SK-N-SH treated with all-trans-retinoic acid at 6 μM for 48 hours (cell line): ENCODE measurements at regions not wholly inside any gene's neighbourhood (a gene's known extent, or its start where the extent isn't known, plus 50 kb on each side); places are given as distances from the start of the nearest gene placed in this dataset.

ENCODE experiments used
- ARNTL ChIP-seq: fragments of 450-650 bp; formaldehyde crosslinking; IDR thresholded peaks from 2 replicates; pipeline ENCODE4 v1.5.0; 2020; ENCODE audit warnings: low read depth, mild to moderate bottlenecking, moderate library complexity, borderline replicate concordance
- CREB5 ChIP-seq: fragments of 250-450 bp; sonication (Bioruptor Pico); IDR thresholded peaks from 2 replicates; pipeline ENCODE4 v1.5.1; 2020; ENCODE audit warnings: low read depth, mild to moderate bottlenecking, moderate library complexity
- CSRNP3 ChIP-seq: fragments of 250-450 bp; sonication (Bioruptor Pico); IDR thresholded peaks from 2 replicates; pipeline ENCODE4 v1.5.1; 2021; ENCODE audit warnings: mild to moderate bottlenecking, moderate library complexity
- ESRRG ChIP-seq: fragments of 250-450 bp; sonication (Bioruptor Pico); IDR thresholded peaks from 2 replicates; pipeline ENCODE4 v1.6.1; 2021; ENCODE audit warnings: mild to moderate bottlenecking
- ISL1 ChIP-seq: fragments of 250-450 bp; sonication (Bioruptor Pico); IDR thresholded peaks from 2 replicates; pipeline ENCODE4 v2.1.2; 2022; ENCODE audit warnings: mild to moderate bottlenecking, moderate library complexity
- OSR1 ChIP-seq: fragments of 250-450 bp; sonication (Bioruptor Pico); IDR thresholded peaks from 2 replicates; pipeline ENCODE4 v1.8.0; 2022; ENCODE audit warnings: moderate library complexity, mild to moderate bottlenecking, inconsistent platforms
- PATZ1 ChIP-seq: fragments of 250-450 bp; sonication (Bioruptor Pico); IDR thresholded peaks from 2 replicates; pipeline ENCODE4 v1.8.0; 2020; ENCODE audit warnings: mild to moderate bottlenecking, moderate library complexity, borderline replicate concordance
- SNAI2 ChIP-seq: fragments of 250-450 bp; sonication (Bioruptor Pico); IDR thresholded peaks from 2 replicates; pipeline ENCODE4 v1.5.0; 2020; ENCODE audit warnings: mild to moderate bottlenecking, moderate library complexity
- TCF4 ChIP-seq: fragments of 250-450 bp; sonication (Bioruptor Pico); IDR thresholded peaks from 2 replicates; pipeline ENCODE4 v1.8.0; 2021; ENCODE audit warnings: mild to moderate bottlenecking, moderate library complexity, borderline replicate concordance
- TOX ChIP-seq: fragments of 250-450 bp; sonication (Bioruptor Pico); IDR thresholded peaks from 2 replicates; pipeline ENCODE4 v1.8.0; 2021; ENCODE audit warnings: mild to moderate bottlenecking, moderate library complexity, borderline replicate concordance
- ZC3H10 ChIP-seq: fragments of 250-450 bp; sonication (Bioruptor Pico); IDR thresholded peaks from 2 replicates; pipeline ENCODE4 v1.5.1; 2021; ENCODE audit warnings: mild to moderate bottlenecking, moderate library complexity
- ZFP3 ChIP-seq: fragments of 250-450 bp; sonication (Bioruptor Pico); IDR thresholded peaks from 2 replicates; pipeline ENCODE4 v1.5.0; 2020; ENCODE audit warnings: mild to moderate bottlenecking, moderate library complexity
- ZFP30 ChIP-seq: fragments of 450-650 bp; formaldehyde crosslinking; IDR thresholded peaks from 2 replicates; pipeline ENCODE4 v1.5.0; 2022; ENCODE audit warnings: mild to moderate bottlenecking, moderate library complexity
- ZNF8 ChIP-seq: fragments of 450-650 bp; formaldehyde crosslinking; IDR thresholded peaks from 2 replicates; pipeline ENCODE4 v1.5.0; 2020; ENCODE audit warnings: mild to moderate bottlenecking, moderate library complexity

GRCh38 chr2:107024269-107024668 lies 138.3 kb upstream of the ST6GAL2 start:
- no peak for TF ChIP-seq ZFP3 (CRISPR knock-in tag)
- TF ChIP-seq ZC3H10 (CRISPR knock-in tag) = no peak
- TF ChIP-seq TCF4 (CRISPR knock-in tag) = no peak
- TF ChIP-seq ESRRG = no peak
- TF ChIP-seq ISL1 (CRISPR knock-in tag) = no peak
- TF ChIP-seq CSRNP3 (CRISPR knock-in tag) = no peak
- no peak for TF ChIP-seq ZFP30 (CRISPR knock-in tag)
- no peak for TF ChIP-seq CREB5 (CRISPR knock-in tag)
- no peak for TF ChIP-seq SNAI2 (CRISPR knock-in tag)
- no peak for TF ChIP-seq ZNF8 (CRISPR knock-in tag)
- TF ChIP-seq OSR1 (CRISPR knock-in tag) = no peak
- TF ChIP-seq PATZ1 (CRISPR knock-in tag) = no peak
- no peak for TF ChIP-seq ARNTL
- TF ChIP-seq TOX (CRISPR knock-in tag) = no peak
